ENCODE measurements at regions not wholly inside any gene's neighbourhood (a gene's known extent, or its start where the extent isn't known, plus 50 kb on each side); places are given as distances from the start of the nearest gene placed in this dataset.
A peak's percentile ranks its signal among the peaks of the same experiment; 100 is the strongest.

DNA sequence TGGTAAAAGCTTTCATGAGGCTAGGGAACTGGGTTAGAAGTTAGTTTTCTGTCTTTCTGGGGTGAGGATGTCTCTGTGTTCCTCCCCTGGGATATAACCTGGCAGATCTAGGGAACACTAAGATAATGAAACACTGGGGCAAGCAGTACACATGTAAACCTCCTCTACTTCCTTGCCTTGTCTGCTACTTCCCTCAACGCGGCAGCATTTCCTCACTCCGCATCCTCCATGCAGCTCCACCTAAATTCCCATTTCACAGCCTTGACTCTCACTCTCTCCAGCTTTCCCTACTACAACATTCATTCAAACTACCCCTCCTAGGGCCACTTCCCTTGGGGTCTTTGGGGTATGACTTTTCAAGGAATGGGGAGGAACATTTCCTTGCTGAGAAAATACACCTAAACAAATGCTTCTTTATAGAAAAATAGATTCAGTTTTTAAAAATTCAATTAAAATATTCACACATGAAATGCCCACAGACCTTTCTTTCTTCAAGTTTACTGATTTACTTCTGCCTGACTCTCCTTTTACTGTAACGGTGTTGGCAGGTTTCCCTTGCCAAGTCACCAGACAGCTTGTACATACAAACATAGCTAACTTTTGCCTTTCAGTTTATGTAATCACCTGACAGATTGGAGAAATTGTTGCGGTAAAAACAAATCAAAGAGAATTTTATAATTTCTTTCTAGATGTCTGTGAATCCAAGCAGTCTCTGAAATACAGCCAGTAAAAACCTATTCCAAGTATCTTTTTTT lies 90.1 kb downstream of the TNFSF18 start:
- no peak for DNase-seq

DNA sequence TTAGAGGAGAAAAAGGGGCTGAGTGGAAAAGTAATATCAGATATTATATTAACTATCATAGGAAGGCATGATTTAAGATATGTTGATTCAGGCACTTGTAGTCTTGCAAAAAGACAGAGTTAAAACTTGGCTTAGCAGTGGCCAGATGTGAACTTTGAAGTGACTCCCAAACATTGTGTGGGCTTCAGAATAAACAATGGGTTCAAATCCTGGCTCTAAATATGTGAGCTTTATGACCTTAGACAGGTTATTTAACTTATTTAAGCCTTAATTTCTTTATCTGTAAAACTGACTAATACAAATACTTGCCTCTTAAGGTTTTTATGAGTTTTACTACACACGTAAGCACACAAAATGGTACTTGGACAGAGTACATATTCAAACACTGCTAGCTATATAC lies 85.9 kb downstream of the TNFSF18 start:
- Histone ChIP-seq H3K27ac (ENCODE audit: low read length) (no peak overlapping the region), H3K4me1 (ENCODE audit: control insufficient read depth, insufficient read depth, low read length) (no peaks in the 10 kb centered on the region), H3K36me3 (ENCODE audit: control insufficient read depth, insufficient read depth, low read length) (no peaks in the 10 kb centered on the region), H3K27me3 (ENCODE audit: control insufficient read depth, insufficient read depth, low read length) (no peaks in the 10 kb centered on the region), H3K4me3 (ENCODE audit: low read length) (no peak overlapping the region), H3K9me3 (ENCODE audit: control insufficient read depth, low read depth, low read length) (no peaks in the 10 kb centered on the region)
- no peak for DNase-seq
- WGBS (ENCODE audit: insufficient coverage, low lambda C conversion rate) = no CpG with 5 or more reads among the region's 1 CpG

More for the DNA sequence above, 90.1 kb downstream of the TNFSF18 start:
- Histone ChIP-seq H3K27me3 (ENCODE audit: control insufficient read depth, insufficient read depth, low read length) (no peaks in the 10 kb centered on the region), H3K9me3 (ENCODE audit: control insufficient read depth, low read depth, low read length) (no peaks in the 10 kb centered on the region), H3K4me3 (ENCODE audit: low read length) (no peak overlapping the region), H3K4me1 (ENCODE audit: control insufficient read depth, insufficient read depth, low read length) (peaks cover 5% of the 10 kb centered on the region), H3K27ac (ENCODE audit: low read length) (no peak overlapping the region), H3K36me3 (ENCODE audit: control insufficient read depth, insufficient read depth, low read length) (no peaks in the 10 kb centered on the region)
- WGBS (ENCODE audit: insufficient coverage, low lambda C conversion rate) = 93% methylated on average over 2 of the region's 5 CpGs

DNA sequence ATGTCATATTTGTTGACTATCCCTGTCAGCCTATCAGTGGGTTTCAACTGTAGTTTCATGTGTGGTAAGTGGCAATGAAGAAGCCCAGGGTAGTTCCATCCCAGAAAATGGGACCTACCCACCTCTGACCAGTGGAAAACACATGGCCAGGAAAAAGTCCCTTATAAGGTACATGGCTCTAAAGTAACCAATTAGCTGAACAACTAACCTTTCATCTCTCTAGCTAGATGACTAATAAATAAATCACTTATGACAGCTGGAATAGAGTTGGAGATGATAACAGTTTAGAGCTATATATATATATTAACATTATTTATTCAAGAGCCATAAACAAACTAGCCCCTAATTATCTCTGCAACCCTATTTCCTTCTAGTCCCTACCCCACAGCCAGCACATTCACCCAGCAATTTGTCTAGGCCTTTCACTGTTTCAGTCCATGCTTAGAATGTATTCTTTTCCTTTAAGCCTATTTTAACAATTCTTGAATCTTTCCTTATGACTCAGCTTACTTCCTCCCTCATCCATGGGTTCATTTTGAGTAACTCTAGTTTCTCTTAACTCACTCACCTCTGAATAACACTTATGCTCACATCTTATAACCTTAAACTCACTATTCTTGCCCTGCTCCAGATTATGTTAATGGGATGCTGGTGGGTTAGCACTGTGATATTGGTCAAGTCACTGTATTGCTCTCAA lies 83.7 kb downstream of the TNFSF18 start:
- no peaks in the 10 kb centered on the region for H3K27me3 ChIP-seq (ENCODE audit: control insufficient read depth, insufficient read depth, low read length)
- no peaks in the 10 kb centered on the region for H3K9me3 ChIP-seq (ENCODE audit: control insufficient read depth, low read depth, low read length)
- no peak overlapping the region for H3K27ac ChIP-seq (ENCODE audit: low read length)
- H3K36me3 ChIP-seq (ENCODE audit: control insufficient read depth, insufficient read depth, low read length) = no peaks in the 10 kb centered on the region
- H3K4me3 ChIP-seq (ENCODE audit: low read length) = no peak overlapping the region
- no peaks in the 10 kb centered on the region for H3K4me1 ChIP-seq (ENCODE audit: control insufficient read depth, insufficient read depth, low read length)
- no peak for DNase-seq

DNA sequence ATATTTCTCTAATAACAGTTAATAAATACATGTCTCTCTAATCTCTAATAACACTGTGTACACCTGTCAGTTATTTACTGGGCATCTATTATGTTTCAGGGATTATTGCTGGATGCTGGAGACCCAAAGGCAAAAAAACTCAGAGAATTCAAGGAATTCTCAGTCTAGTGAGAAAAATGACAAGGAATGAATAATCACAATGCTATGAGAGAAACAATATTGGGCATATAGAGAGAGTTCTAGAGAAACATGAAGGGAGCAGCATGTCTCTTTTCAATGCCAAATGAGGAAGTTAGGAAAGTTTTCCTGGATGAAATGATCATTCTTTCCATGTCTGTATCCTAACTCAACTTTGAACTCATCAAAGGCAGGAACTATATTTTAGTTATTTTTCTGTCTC lies 82.8 kb downstream of the TNFSF18 start:
- Histone ChIP-seq H3K9me3 (ENCODE audit: control insufficient read depth, low read depth, low read length) (no peaks in the 10 kb centered on the region), H3K36me3 (ENCODE audit: control insufficient read depth, insufficient read depth, low read length) (no peaks in the 10 kb centered on the region), H3K4me3 (ENCODE audit: low read length) (no peak overlapping the region), H3K4me1 (ENCODE audit: control insufficient read depth, insufficient read depth, low read length) (no peaks in the 10 kb centered on the region), H3K27me3 (ENCODE audit: control insufficient read depth, insufficient read depth, low read length) (no peaks in the 10 kb centered on the region), H3K27ac (ENCODE audit: low read length) (no peak overlapping the region)
- DNase-seq = no peak

DNA sequence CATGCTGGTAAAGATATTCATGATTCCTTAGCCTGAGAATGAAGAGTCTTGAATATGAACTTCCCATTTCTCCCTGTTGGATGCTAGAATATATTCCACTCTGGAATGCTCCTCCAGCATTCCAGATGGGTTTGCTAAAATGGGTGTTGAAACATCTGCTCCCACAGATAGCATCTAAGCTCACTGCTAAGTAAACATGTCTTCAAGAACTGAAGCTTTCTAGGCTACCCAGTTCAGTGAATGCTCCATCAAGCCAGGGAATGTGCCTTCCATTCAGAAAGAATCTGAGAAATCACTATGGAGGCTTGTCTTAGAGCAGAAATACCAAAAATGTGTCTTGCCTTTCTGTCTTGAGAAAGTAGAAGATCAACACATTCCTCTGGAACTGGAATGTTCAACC lies 81.1 kb downstream of the TNFSF18 start:
- Histone ChIP-seq H3K9me3 (ENCODE audit: control insufficient read depth, low read depth, low read length) (no peaks in the 10 kb centered on the region), H3K4me1 (ENCODE audit: control insufficient read depth, insufficient read depth, low read length) (no peaks in the 10 kb centered on the region), H3K27ac (ENCODE audit: low read length) (no peak overlapping the region), H3K36me3 (ENCODE audit: control insufficient read depth, insufficient read depth, low read length) (no peaks in the 10 kb centered on the region), H3K4me3 (ENCODE audit: low read length) (no peak overlapping the region), H3K27me3 (ENCODE audit: control insufficient read depth, insufficient read depth, low read length) (no peaks in the 10 kb centered on the region)
- no peak for DNase-seq

DNA sequence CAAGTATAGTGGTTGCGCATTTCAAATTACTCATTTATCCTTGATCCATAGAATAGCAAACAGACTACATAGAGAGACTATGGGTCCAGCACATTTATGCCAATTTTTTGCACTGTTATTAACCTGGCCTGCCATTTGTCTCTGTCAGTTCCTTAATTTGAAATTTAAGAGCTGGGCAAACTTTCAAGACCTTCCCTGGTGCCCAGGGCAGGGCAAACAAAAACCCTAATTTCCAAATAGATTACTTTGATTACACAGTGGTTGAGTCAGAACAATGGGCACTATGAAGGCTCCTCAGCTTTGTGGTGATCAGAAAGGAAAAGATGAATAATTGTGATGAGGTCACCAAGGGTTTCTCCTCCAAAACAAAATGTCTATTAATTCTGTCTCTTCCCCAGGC lies 80.6 kb downstream of the TNFSF18 start:
- Histone ChIP-seq H3K27ac (ENCODE audit: low read length) (no peak overlapping the region), H3K4me3 (ENCODE audit: low read length) (no peak overlapping the region), H3K4me1 (ENCODE audit: control insufficient read depth, insufficient read depth, low read length) (no peaks in the 10 kb centered on the region), H3K36me3 (ENCODE audit: control insufficient read depth, insufficient read depth, low read length) (no peaks in the 10 kb centered on the region), H3K9me3 (ENCODE audit: control insufficient read depth, low read depth, low read length) (no peaks in the 10 kb centered on the region), H3K27me3 (ENCODE audit: control insufficient read depth, insufficient read depth, low read length) (no peaks in the 10 kb centered on the region)
- WGBS (ENCODE audit: insufficient coverage, low lambda C conversion rate) = no CpG with 5 or more reads among the region's 1 CpG
- no peak for DNase-seq

DNA sequence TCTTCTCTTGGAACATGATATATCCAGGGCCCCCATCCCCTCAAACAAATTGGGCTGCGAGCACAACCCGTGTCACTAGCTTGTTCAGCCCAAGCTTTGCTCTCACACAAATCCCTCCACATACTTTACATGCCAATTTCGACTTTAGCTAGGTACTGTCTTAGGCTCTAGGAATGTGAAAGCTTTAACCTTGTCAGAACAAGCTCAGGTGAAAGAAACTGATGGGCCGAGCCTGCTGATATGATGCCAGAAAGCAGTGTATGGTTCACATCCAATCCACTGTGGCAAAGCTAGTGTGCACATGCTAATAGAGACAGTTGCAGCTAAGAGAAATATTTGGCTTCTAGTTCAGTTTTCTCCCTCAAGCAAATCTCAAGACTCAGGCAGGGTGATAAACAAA lies 79.5 kb downstream of the TNFSF18 start:
- DNase-seq = no peak
- H3K4me3 ChIP-seq (ENCODE audit: low read length) = no peak overlapping the region
- no peaks in the 10 kb centered on the region for H3K27me3 ChIP-seq (ENCODE audit: control insufficient read depth, insufficient read depth, low read length)
- H3K4me1 ChIP-seq (ENCODE audit: control insufficient read depth, insufficient read depth, low read length) = peaks cover 6% of the 10 kb centered on the region
- WGBS (ENCODE audit: insufficient coverage, low lambda C conversion rate) = 56% methylated on average over 3 of the region's 4 CpGs
- H3K27ac ChIP-seq (ENCODE audit: low read length) = no peak overlapping the region
- H3K9me3 ChIP-seq (ENCODE audit: control insufficient read depth, low read depth, low read length) = no peaks in the 10 kb centered on the region
- no peaks in the 10 kb centered on the region for H3K36me3 ChIP-seq (ENCODE audit: control insufficient read depth, insufficient read depth, low read length)

DNA sequence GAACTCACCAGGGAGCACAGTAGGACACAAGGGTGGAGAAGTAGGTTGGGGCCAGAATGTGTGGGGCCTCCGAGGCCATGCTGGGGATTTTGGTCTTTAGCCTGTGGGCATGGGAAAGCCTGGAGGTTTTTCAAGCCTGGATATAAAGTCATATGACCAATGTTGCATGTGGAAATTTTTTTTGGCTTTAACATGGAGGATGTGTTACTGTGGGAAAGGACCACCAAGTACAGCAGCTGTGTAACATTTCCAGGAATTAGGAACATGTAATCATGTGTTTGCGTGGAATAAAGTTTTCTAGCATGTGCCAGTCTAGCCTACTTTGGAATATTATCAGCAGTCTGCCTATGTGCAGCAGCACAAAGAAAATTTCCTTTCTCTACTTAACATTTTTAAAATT lies 78.5 kb downstream of the TNFSF18 start:
- Histone ChIP-seq H3K27ac (ENCODE audit: low read length) (no peak overlapping the region), H3K36me3 (ENCODE audit: control insufficient read depth, insufficient read depth, low read length) (no peaks in the 10 kb centered on the region), H3K4me1 (ENCODE audit: control insufficient read depth, insufficient read depth, low read length) (peaks cover 9% of the 10 kb centered on the region), H3K27me3 (ENCODE audit: control insufficient read depth, insufficient read depth, low read length) (no peaks in the 10 kb centered on the region), H3K4me3 (ENCODE audit: low read length) (no peak overlapping the region), H3K9me3 (ENCODE audit: control insufficient read depth, low read depth, low read length) (no peaks in the 10 kb centered on the region)
- DNase-seq = no peak
- no CpG with 5 or more reads among the region's 2 CpGs for WGBS (ENCODE audit: insufficient coverage, low lambda C conversion rate)

DNA sequence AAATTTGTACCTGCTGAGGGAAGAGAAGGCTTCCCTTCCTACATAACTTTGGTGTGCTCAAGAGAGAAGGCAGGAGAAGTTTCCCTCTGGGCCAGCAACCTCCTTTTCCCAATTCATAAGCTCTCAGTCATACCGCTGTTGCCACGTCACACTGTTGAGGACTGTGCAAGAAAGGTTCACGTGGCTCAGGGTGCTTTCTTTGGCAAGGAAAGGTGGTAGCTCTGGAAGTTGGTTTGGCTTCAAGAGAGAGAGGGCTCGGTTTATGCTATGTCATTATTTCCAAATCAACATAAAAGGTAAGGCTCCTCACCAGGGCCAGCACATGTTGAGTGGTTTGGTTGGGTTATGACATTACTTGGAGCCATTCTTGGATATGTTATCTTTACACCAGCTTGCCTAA lies 77.3 kb downstream of the TNFSF18 start:
- no peak overlapping the region for H3K4me3 ChIP-seq (ENCODE audit: low read length)
- WGBS (ENCODE audit: insufficient coverage, low lambda C conversion rate) = no CpG with 5 or more reads among the region's 4 CpGs
- no peak for DNase-seq
- H3K27ac ChIP-seq (ENCODE audit: low read length) = no peak overlapping the region
- no peaks in the 10 kb centered on the region for H3K27me3 ChIP-seq (ENCODE audit: control insufficient read depth, insufficient read depth, low read length)
- peaks cover 9% of the 10 kb centered on the region for H3K4me1 ChIP-seq (ENCODE audit: control insufficient read depth, insufficient read depth, low read length)
- no peaks in the 10 kb centered on the region for H3K36me3 ChIP-seq (ENCODE audit: control insufficient read depth, insufficient read depth, low read length)
- H3K9me3 ChIP-seq (ENCODE audit: control insufficient read depth, low read depth, low read length) = no peaks in the 10 kb centered on the region

DNA sequence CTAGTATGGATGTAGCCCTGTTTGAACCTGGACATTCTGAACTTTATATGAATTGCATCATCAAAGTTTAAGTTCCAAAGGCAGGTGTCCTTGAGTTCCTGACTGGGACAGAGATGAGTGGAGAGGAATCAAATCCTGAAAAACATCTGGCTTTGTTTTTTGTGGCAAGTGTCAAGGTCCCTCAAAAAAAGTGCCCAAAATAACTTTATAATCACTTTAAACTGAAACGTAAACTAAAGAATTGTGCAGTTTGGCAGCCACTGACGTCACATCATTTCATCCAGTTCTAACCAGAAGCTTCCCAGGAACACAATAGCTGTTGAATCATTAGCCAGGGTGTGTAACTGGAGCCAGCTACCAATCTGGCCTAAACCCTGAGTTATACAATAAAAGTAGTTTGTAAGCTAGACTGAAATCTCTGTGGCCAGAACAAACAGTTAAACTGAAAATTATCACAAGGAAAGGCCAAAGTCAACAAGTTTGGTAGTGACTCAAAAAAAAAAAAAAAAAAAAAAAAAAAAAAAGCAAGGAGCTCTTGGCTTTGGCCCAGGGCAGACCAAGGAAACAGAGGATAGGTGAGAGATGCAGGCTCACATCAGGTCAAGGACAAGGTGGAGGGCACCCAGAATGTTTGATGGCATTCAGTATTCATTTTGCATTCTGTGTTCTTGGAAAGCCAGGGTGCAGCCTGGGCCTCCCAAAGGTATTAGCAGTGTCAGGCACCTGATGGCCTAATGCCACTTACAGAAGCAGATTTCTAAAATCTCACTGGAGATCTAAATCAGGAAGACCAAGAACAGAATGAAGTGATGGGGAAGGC lies 74.3 kb downstream of the TNFSF18 start:
- DNase-seq = peak; percentile 70 to 92
- Histone ChIP-seq H3K4me3 (ENCODE audit: low read length) (no peak overlapping the region), H3K27ac (ENCODE audit: low read length) (peak overlapping the region; percentile 33), H3K4me1 (ENCODE audit: control insufficient read depth, insufficient read depth, low read length) (peaks cover 9% of the 10 kb centered on the region), H3K9me3 (ENCODE audit: control insufficient read depth, low read depth, low read length) (no peaks in the 10 kb centered on the region), H3K36me3 (ENCODE audit: control insufficient read depth, insufficient read depth, low read length) (no peaks in the 10 kb centered on the region), H3K27me3 (ENCODE audit: control insufficient read depth, insufficient read depth, low read length) (no peaks in the 10 kb centered on the region)
- no CpG with 5 or more reads among the region's 2 CpGs for WGBS (ENCODE audit: insufficient coverage, low lambda C conversion rate)

Measured in large intestine (tissue), 3 donors.